Endothelial cell of umbilical vein (primary cell): ENCODE measurements at regions not wholly inside any gene's neighbourhood (a gene's known extent, or its start where the extent isn't known, plus 50 kb on each side); places are given as distances from the start of the nearest gene placed in this dataset.

Experiments
- BruUV-seq: library from RNA; stranded (reverse); fragments of 400-500 nt; replicated peaks from 2 replicates; lab custom pipeline; 2021; lab: Mats Ljungman, UMichigan
- CTCF ChIA-PET: fragments of 300-600, 350-600 bp; sonication (Branson Sonifier 250); formaldehyde crosslinking; loops from one replicate; lab custom pipeline; 2021; ENCODE audit warnings: antibody characterized with exemption, inconsistent platforms; lab: Charles Lee
- POLR2A ChIA-PET: fragments of 300-600, 350-600 bp; sonication (Branson Sonifier 250); formaldehyde crosslinking; loops from one replicate; lab custom pipeline; 2021; ENCODE audit warnings: antibody characterized with exemption, inconsistent platforms; lab: Charles Lee
- DNase-seq: peaks from one replicate; pipeline ENCODE4 v3.0.0-alpha.2; 2011; ENCODE audit warnings: low read depth, low spot score
- FAIRE-seq: peaks from 2 replicates; lab custom pipeline; 2011; peaks lifted over from hg19 to GRCh38; lab: Jason Lieb, UNC
- H2AFZ ChIP-seq: 2 replicates; pipeline ENCODE4 v1.6.0; 2012; ENCODE audit warnings: low read depth, low read length, control low read depth, inconsistent platforms
- H3K27ac ChIP-seq: 2 replicates; pipeline ENCODE4 v1.5.1; 2011; ENCODE audit warnings: low read depth, mild to moderate bottlenecking, control low read depth, low read length, moderate library complexity; ENCODE audit not compliant: insufficient read depth
- H3K27me3 ChIP-seq, 2 experiments: 2 replicates each; pipeline versions ENCODE4 v1.6.0 to v1.6.1; 2011; ENCODE audit warnings: low read length in 2 of 2, mixed read lengths in 1 of 2; ENCODE audit not compliant: control insufficient read depth in 2 of 2, insufficient read depth in 2 of 2
- H3K36me3 ChIP-seq, 2 experiments: 2 replicates in 1 of 2; 3 replicates in 1 of 2; pipeline ENCODE4 v1.5.1; 2011; ENCODE audit warnings: low read length in 2 of 2, mild to moderate bottlenecking in 1 of 2, moderate library complexity in 1 of 2; ENCODE audit not compliant: control insufficient read depth in 2 of 2, insufficient read depth in 2 of 2; ENCODE audit errors: extremely low read depth in 1 of 2
- H3K4me1 ChIP-seq: 3 replicates; pipeline ENCODE4 v1.5.1; 2011; ENCODE audit warnings: mild to moderate bottlenecking, low read length; ENCODE audit not compliant: control insufficient read depth, insufficient read depth; ENCODE audit errors: extremely low read depth
- H3K4me2 ChIP-seq: 2 replicates; pipeline ENCODE4 v1.6.1; 2011; ENCODE audit warnings: low read length, control low read depth, mixed read lengths; ENCODE audit not compliant: insufficient read depth
- H3K4me3 ChIP-seq, 3 experiments: fragments of 200-600 bp in 1 of 3; sonication (generic), shearing (Covaris generic) in 1 of 3; replicated peaks in 1 of 3; 2 replicates each; pipeline ENCODE4 v1.5.1; 2011 to 2016; ENCODE audit warnings: control low read depth in 3 of 3, low read length in 3 of 3, mild to moderate bottlenecking in 2 of 3, inconsistent platforms in 1 of 3, low read depth in 1 of 3, moderate library complexity in 1 of 3; ENCODE audit not compliant: insufficient read depth in 1 of 3
- H3K79me2 ChIP-seq: 2 replicates; pipeline ENCODE4 v1.6.0; 2012; ENCODE audit warnings: low read length, inconsistent platforms; ENCODE audit not compliant: control insufficient read depth, insufficient read depth
- H3K9ac ChIP-seq: replicated peaks from 2 replicates; pipeline ENCODE3; 2011; ENCODE audit warnings: low read length, control low read depth; ENCODE audit not compliant: insufficient read depth; ENCODE audit errors: extremely low read depth
- H3K9me1 ChIP-seq: replicated peaks from 3 replicates; pipeline ENCODE4 v1.6.0; 2011; ENCODE audit warnings: mild to moderate bottlenecking, low read length; ENCODE audit not compliant: control insufficient read depth, insufficient read depth; ENCODE audit errors: extremely low read depth
- H3K9me3 ChIP-seq: replicated peaks from 2 replicates; pipeline ENCODE4 v1.5.1; 2012; ENCODE audit warnings: low read length, inconsistent platforms; ENCODE audit not compliant: control insufficient read depth, insufficient read depth
- H4K20me1 ChIP-seq: replicated peaks from 2 replicates; pipeline ENCODE3; 2011; ENCODE audit warnings: mild to moderate bottlenecking, low read length; ENCODE audit not compliant: control insufficient read depth, insufficient read depth; ENCODE audit errors: extremely low read depth
- EZH2 ChIP-seq: IDR thresholded peaks from 2 replicates; pipeline ENCODE4 v1.6.1; 2012; ENCODE audit warnings: borderline replicate concordance, low read depth, mild to moderate bottlenecking, moderate library complexity, low read length, inconsistent platforms; ENCODE audit not compliant: severe bottlenecking
- FOS ChIP-seq: IDR thresholded peaks from 2 replicates; pipeline ENCODE4 v1.6.1; 2011; ENCODE audit warnings: mild to moderate bottlenecking, low read length, moderate library complexity, borderline replicate concordance; ENCODE audit not compliant: insufficient read depth
- GATA2 ChIP-seq: IDR thresholded peaks from 2 replicates; pipeline ENCODE4 v1.7.0; 2011; ENCODE audit warnings: low read depth, mild to moderate bottlenecking, moderate library complexity, mixed read lengths, low read length; ENCODE audit not compliant: insufficient read length, insufficient read depth
- JUN ChIP-seq: IDR thresholded peaks from 2 replicates; pipeline ENCODE4 v1.6.1; 2011; ENCODE audit warnings: borderline replicate concordance, low read depth; ENCODE audit not compliant: insufficient read length, insufficient read depth
- MYC ChIP-seq: IDR thresholded peaks from one replicate; pipeline ENCODE4 v1.6.1; 2011; ENCODE audit warnings: mild to moderate bottlenecking, low read depth, low read length
- POLR2A ChIP-seq: IDR thresholded peaks from 2 replicates; pipeline ENCODE4 v1.6.1; 2012; ENCODE audit warnings: low read depth, mild to moderate bottlenecking, control low read depth, low read length
- POLR2AphosphoS5 ChIP-seq: IDR thresholded peaks from 2 replicates; pipeline ENCODE4 v1.6.1; 2012; ENCODE audit warnings: low read depth, mild to moderate bottlenecking, control low read depth, low read length, moderate library complexity; ENCODE audit not compliant: insufficient read depth
- dilution Hi-C: fragments of 300-500 bp; cut with MboI; formaldehyde crosslinking; loops from one replicate; pipeline ENCODE4 v1.15.0; 2019; ENCODE audit warnings: low sequenced_read_pairs; ENCODE audit not compliant: extremely low pct_ligation_motif_present
- intact Hi-C: fragments of 100-400 bp; cut with micrococcal nuclease; formaldehyde crosslinking; loops from one replicate; pipeline ENCODE4 v1.10.0; 2022
- TF ChIP-seq, protein P1 (sequence below): IDR thresholded peaks from 2 replicates; pipeline ENCODE4 v1.6.1; 2011; ENCODE audit not compliant: insufficient read depth, insufficient read length
- TF ChIP-seq, protein P2 (sequence below), 2 donors: IDR thresholded peaks; 1 replicate in 1 of 2; 2 replicates in 1 of 2; pipeline ENCODE4 v1.5.1; 2011; ENCODE audit warnings: low read length in 2 of 2, mild to moderate bottlenecking in 2 of 2, moderate library complexity in 2 of 2, control low read depth in 1 of 2, inconsistent platforms in 1 of 2, low read depth in 1 of 2; ENCODE audit not compliant: insufficient read depth in 1 of 2; ENCODE audit errors: extremely low read depth in 1 of 2

DNA sequence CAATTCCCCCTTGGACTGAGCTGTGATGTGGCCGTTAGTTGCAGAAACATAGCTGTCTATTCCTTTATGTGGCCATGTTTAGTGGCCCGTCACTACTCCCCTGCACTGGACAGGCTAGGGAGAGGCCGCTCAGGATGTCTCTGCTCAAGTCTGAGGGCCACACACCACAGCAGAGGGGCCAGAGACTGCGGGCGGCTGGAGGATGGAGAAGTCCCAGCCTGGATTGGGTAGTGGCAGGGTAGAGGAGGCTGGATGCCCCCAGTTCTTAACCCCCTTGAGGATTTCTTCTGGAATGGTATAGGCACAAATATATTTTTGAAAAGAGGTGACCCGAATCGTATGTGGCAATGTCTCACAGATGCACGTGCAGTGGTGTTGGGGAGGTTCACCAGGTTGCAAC is 116.4 kb upstream of the B3GAT1 start:
- no peaks in the 10 kb centered on the region for H3K27me3 ChIP-seq
- no peaks in the 10 kb centered on the region for H3K9me3 ChIP-seq
- intact Hi-C loops, result no loop called here
- no peak overlapping the region for H3K9ac ChIP-seq
- no peak overlapping the region for H3K4me3 ChIP-seq
- FAIRE-seq (no peak), DNase-seq (no peak)
- no TSS peak for BruUV-seq
- H3K4me1 ChIP-seq, result no peaks in the 10 kb centered on the region
- no peaks in the 10 kb centered on the region for H3K36me3 ChIP-seq
- ChIA-PET CTCF (no interaction called here), POLR2A (no interaction called here)
- no peaks in the 10 kb centered on the region for H4K20me1 ChIP-seq
- H3K4me2 ChIP-seq, result no peak overlapping the region
- no peak for TF ChIP-seq FOS
- TF ChIP-seq POLR2AphosphoS5, result no peak
- no peak for TF ChIP-seq JUN
- TF ChIP-seq, protein P1, sequence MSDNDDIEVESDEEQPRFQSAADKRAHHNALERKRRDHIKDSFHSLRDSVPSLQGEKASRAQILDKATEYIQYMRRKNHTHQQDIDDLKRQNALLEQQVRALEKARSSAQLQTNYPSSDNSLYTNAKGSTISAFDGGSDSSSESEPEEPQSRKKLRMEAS, result no peak
- TF ChIP-seq, protein P2, sequence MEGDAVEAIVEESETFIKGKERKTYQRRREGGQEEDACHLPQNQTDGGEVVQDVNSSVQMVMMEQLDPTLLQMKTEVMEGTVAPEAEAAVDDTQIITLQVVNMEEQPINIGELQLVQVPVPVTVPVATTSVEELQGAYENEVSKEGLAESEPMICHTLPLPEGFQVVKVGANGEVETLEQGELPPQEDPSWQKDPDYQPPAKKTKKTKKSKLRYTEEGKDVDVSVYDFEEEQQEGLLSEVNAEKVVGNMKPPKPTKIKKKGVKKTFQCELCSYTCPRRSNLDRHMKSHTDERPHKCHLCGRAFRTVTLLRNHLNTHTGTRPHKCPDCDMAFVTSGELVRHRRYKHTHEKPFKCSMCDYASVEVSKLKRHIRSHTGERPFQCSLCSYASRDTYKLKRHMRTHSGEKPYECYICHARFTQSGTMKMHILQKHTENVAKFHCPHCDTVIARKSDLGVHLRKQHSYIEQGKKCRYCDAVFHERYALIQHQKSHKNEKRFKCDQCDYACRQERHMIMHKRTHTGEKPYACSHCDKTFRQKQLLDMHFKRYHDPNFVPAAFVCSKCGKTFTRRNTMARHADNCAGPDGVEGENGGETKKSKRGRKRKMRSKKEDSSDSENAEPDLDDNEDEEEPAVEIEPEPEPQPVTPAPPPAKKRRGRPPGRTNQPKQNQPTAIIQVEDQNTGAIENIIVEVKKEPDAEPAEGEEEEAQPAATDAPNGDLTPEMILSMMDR (IDR thresholded peaks at IDR 0.05; ENCODE audit: extremely low read depth in 1 of 2, insufficient read depth in 1 of 2, low read depth in 1 of 2, low read length in 2 of 2), result no peak
- no peak for TF ChIP-seq EZH2
- no peak for TF ChIP-seq POLR2A
- no peak for TF ChIP-seq MYC
- no peak for TF ChIP-seq GATA2
- no peaks in the 10 kb centered on the region for H3K9me1 ChIP-seq
- no peak overlapping the region for H2AFZ ChIP-seq
- dilution Hi-C loops, result no loop called here
- H3K79me2 ChIP-seq, result no peaks in the 10 kb centered on the region
- H3K27ac ChIP-seq, result no peak overlapping the region
